Gastroesophageal sphincter (tissue), 4 donors: ENCODE measurements at regions not wholly inside any gene's neighbourhood (a gene's known extent, or its start where the extent isn't known, plus 50 kb on each side); places are given as distances from the start of the nearest gene placed in this dataset.

Experiments used
- ATAC-seq: fragments of 150-250 bp; one replicate; pipeline ENCODE4 v1.9.1; 2016; ENCODE audit warnings: mild to moderate bottlenecking, moderate library complexity
- H3K27ac ChIP-seq, 4 donors: fragments of 200-600 bp; sonication (generic) in 3 of 4; 1 replicate in 3 of 4; 2 replicates in 1 of 4; pipeline ENCODE4 v1.5.1; 2016 to 2019
- H3K27me3 ChIP-seq: fragments of 200-600 bp; sonication (generic); one replicate; pipeline ENCODE4 v1.5.1; 2019
- H3K36me3 ChIP-seq, 2 donors: fragments of 200-600 bp; sonication (generic); one replicate each; pipeline ENCODE4 v1.5.1; 2019; ENCODE audit warnings: control low read depth in 1 of 2
- H3K4me1 ChIP-seq, 3 donors: fragments of 200-600 bp; sonication (generic); 1 replicate in 2 of 3; 2 replicates in 1 of 3; pipeline ENCODE4 v1.5.1; 2016 to 2019; ENCODE audit warnings: control low read depth in 2 of 3
- H3K4me3 ChIP-seq, 2 donors: fragments of 200-600 bp; sonication (generic); one replicate each; pipeline ENCODE4 v1.5.1; 2019; ENCODE audit warnings: mild to moderate bottlenecking in 1 of 2, moderate library complexity in 1 of 2
- H3K9me3 ChIP-seq, 3 donors: fragments of 200-600 bp; sonication (generic); one replicate each; pipeline ENCODE4 v1.5.1; 2017 to 2019; ENCODE audit warnings: control low read depth in 2 of 3
- EP300 ChIP-seq: sonication (generic); formaldehyde crosslinking; IDR thresholded peaks from one replicate; pipeline ENCODE4 v1.6.1; 2017; ENCODE audit warnings: antibody characterized with exemption, mild to moderate bottlenecking
- POLR2A ChIP-seq, 2 donors: fragments of 450-650 bp; IDR thresholded peaks; one replicate each; pipeline ENCODE4 v1.6.1; 2017; ENCODE audit warnings: antibody characterized with exemption in 2 of 2, mild to moderate bottlenecking in 2 of 2, moderate library complexity in 1 of 2
- POLR2AphosphoS5 ChIP-seq: sonication (generic); formaldehyde crosslinking; IDR thresholded peaks from one replicate; pipeline ENCODE4 v1.6.1; 2017; ENCODE audit warnings: antibody characterized with exemption
- WGBS, 2 donors: methylation state at CpG; one replicate each; pipeline ENCODE4 v1.1.5; 2018; ENCODE audit warnings: low coverage in 1 of 2; 5-methylcytosine and 5-hydroxymethylcytosine counted together
- TF ChIP-seq, protein P1 (sequence below), 4 experiments: fragments of 200-600 bp in 2 of 4; fragments of 450-650 bp in 2 of 4; sonication (generic) in 1 of 4; IDR thresholded peaks; one replicate each; pipeline ENCODE4 v1.5.1; 2017 to 2019; ENCODE audit warnings: antibody characterized with exemption in 4 of 4, mild to moderate bottlenecking in 2 of 4, moderate library complexity in 2 of 4

DNA sequence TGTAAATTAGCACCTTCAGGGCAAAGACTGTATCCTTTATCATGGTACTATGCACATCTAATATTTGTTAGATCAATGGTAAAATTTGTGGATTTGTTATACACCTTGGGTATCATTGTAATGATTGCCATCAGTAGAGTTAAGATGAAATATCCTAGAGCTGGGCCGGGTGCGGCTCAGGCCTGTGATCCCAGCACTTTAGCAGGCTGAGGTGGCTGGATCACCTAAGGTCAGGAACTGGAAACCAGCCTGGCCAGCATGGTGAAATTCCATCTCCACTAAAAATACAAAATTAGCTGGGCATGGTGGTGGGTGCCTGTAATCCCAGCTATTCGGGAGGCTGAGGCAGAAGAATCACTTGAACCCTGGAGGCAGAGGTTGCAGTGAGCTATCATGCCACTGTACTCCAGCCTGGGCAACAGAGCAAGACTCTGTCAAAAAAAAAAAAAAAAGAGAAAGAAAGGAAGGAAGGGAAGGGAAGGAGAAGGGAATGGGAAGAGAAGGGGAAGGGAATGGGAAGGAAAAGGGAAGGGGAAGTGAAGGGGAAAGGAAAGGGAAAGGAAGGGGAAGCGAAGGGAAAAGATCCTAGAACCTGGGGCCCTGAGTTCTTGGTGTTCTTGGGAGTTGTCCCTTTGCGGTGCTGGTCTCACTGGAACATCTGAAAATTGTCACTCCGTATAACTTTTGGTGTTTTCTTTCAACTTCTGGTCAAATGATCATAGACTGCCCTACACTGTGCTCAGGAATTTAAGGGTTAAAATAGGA lies 71.1 kb upstream of the NEUROD1 start:
- H3K27ac ChIP-seq: no peak overlapping the region
- H3K4me3 ChIP-seq: no peak overlapping the region
- WGBS, 2 donors: 98 to 100% methylated on average over 3 to 5 of the region's 6 CpGs
- no peaks in the 10 kb centered on the region for H3K36me3 ChIP-seq
- TF ChIP-seq, protein P1, sequence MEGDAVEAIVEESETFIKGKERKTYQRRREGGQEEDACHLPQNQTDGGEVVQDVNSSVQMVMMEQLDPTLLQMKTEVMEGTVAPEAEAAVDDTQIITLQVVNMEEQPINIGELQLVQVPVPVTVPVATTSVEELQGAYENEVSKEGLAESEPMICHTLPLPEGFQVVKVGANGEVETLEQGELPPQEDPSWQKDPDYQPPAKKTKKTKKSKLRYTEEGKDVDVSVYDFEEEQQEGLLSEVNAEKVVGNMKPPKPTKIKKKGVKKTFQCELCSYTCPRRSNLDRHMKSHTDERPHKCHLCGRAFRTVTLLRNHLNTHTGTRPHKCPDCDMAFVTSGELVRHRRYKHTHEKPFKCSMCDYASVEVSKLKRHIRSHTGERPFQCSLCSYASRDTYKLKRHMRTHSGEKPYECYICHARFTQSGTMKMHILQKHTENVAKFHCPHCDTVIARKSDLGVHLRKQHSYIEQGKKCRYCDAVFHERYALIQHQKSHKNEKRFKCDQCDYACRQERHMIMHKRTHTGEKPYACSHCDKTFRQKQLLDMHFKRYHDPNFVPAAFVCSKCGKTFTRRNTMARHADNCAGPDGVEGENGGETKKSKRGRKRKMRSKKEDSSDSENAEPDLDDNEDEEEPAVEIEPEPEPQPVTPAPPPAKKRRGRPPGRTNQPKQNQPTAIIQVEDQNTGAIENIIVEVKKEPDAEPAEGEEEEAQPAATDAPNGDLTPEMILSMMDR (IDR thresholded peaks at IDR 0.05): no peak
- TF ChIP-seq POLR2AphosphoS5 (no peak), EP300 (no peak), POLR2A (IDR thresholded peaks at IDR 0.05) (no peak)
- no peaks in the 10 kb centered on the region for H3K27me3 ChIP-seq
- no peaks in the 10 kb centered on the region for H3K4me1 ChIP-seq
- ATAC-seq: no peak
- H3K9me3 ChIP-seq: no peaks in the 10 kb centered on the region

DNA sequence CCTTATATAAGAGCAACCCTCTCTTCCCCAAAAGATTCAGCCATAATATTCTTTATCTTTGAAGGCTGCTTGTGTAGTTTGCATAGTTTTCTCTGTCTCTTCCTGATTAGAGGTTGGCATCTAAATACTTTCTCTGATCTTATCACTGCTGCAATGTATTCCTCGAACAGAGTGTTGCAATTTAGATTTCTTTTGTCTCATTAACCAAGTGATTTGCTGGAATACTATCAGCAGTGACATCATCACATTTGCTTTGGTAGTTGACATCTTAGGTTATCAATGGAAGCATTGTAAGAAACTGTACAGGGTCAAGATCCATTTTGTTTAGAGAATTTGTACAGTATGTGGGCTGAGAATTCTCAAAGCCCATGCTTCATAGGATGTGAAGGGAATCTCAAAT lies 72.0 kb upstream of the NEUROD1 start:
- no peaks in the 10 kb centered on the region for H3K4me1 ChIP-seq
- no peak overlapping the region for H3K27ac ChIP-seq
- ATAC-seq: no peak
- 0 to 80% methylated on average over 1 of the region's 1 CpG for WGBS, 2 donors
- H3K27me3 ChIP-seq: no peaks in the 10 kb centered on the region
- no peaks in the 10 kb centered on the region for H3K36me3 ChIP-seq
- H3K9me3 ChIP-seq: no peaks in the 10 kb centered on the region
- no peak overlapping the region for H3K4me3 ChIP-seq
- TF ChIP-seq EP300: no peak
- no peak for TF ChIP-seq POLR2A (IDR thresholded peaks at IDR 0.05)
- no peak for TF ChIP-seq POLR2AphosphoS5
- TF ChIP-seq, protein P1 (IDR thresholded peaks at IDR 0.05): no peak

DNA sequence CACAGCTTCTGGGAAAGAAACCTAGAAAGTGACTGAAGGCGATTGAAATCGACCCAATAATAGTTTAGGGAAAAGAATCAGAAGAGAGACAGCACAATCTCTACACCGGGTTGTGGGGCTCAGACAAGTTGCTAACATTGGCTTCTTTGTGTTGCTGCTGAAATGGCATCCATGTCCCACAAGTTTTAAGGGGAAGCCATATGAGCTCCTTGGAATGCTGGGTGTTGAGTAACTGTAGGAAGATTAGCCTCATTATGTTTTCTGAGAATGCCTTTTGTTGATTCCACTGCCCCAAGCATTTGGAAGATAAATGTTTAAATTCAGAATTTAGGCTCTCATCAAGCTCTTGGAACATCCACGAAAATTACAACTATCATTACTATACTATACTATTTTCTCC lies 73.4 kb upstream of the NEUROD1 start:
- Histone ChIP-seq H3K27ac (no peak overlapping the region), H3K36me3 (no peaks in the 10 kb centered on the region), H3K9me3 (no peaks in the 10 kb centered on the region), H3K4me1 (no peaks in the 10 kb centered on the region), H3K27me3 (no peaks in the 10 kb centered on the region), H3K4me3 (no peak overlapping the region)
- WGBS, 2 donors: 80 to 92% methylated on average over 4 of the region's 4 CpGs
- ATAC-seq: no peak
- TF ChIP-seq, protein P1 (IDR thresholded peaks at IDR 0.05): no peak
- TF ChIP-seq POLR2AphosphoS5 (no peak), EP300 (no peak), POLR2A (IDR thresholded peaks at IDR 0.05) (no peak)

DNA sequence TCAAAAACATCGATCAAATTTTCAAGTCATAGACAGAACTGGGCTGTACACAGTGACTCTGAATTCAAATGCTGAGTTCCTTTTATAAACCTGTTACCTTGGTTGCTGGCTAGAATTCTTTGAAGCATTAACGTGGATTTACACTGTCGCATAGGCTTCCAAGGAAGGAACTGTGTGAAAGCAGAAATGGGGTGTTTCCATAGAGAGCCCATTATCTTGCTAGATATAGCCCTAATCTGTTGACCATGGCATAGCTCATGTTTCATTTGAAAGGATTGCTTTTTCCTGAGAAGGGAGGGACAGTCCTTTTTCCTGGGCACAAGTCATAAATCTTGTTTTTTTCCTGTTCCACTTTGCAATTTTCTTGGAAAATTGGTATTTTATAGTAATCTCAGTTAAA lies 73.8 kb upstream of the NEUROD1 start:
- Histone ChIP-seq H3K27ac (no peak overlapping the region), H3K4me1 (no peaks in the 10 kb centered on the region), H3K36me3 (no peaks in the 10 kb centered on the region), H3K27me3 (no peaks in the 10 kb centered on the region), H3K4me3 (no peak overlapping the region), H3K9me3 (no peaks in the 10 kb centered on the region)
- WGBS, 2 donors: 83 to 93% methylated on average over 2 to 3 of the region's 3 CpGs
- TF ChIP-seq, protein P1 (IDR thresholded peaks at IDR 0.05): no peak
- TF ChIP-seq POLR2A (IDR thresholded peaks at IDR 0.05): no peak
- TF ChIP-seq EP300: no peak
- no peak for TF ChIP-seq POLR2AphosphoS5
- no peak for ATAC-seq

DNA sequence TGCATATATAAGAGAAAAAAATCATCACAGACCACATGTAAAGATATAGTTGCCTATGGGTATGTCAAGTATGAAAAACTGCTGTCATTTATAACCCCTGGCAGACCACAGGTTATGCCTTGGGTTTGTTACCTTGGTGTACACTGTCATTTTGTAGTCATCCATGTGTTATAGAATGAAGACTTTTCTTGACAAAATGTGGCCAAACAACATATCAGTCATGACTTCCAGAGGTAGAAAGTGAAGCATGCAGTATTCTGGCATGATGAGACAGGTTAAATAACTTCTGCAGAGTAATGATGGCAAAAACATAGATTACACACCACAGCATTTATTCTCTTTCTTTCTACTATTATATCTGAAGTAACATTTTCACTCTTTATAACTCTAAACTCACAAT lies 74.9 kb upstream of the NEUROD1 start:
- H3K27me3 ChIP-seq: no peaks in the 10 kb centered on the region
- no peaks in the 10 kb centered on the region for H3K36me3 ChIP-seq
- no peak overlapping the region for H3K27ac ChIP-seq
- no peak for TF ChIP-seq POLR2AphosphoS5
- no peak for TF ChIP-seq EP300
- no peak for TF ChIP-seq POLR2A (IDR thresholded peaks at IDR 0.05)
- TF ChIP-seq, protein P1 (IDR thresholded peaks at IDR 0.05): no peak
- no peaks in the 10 kb centered on the region for H3K4me1 ChIP-seq
- no peaks in the 10 kb centered on the region for H3K9me3 ChIP-seq
- no peak for ATAC-seq
- no peak overlapping the region for H3K4me3 ChIP-seq
